ENCODE measurements at regions not wholly inside any gene's neighbourhood (a gene's known extent, or its start where the extent isn't known, plus 50 kb on each side); places are given as distances from the start of the nearest gene placed in this dataset.

- TF ChIP-seq CTCF (IDR thresholded peaks at IDR 0.05) (no peak), POLR2A (IDR thresholded peaks at IDR 0.05) (no peak), POLR2AphosphoS5 (IDR thresholded peaks at IDR 0.05; ENCODE audit: insufficient read depth in 1 of 2, low read depth in 1 of 2) (no peak)
- no peak for DNase-seq (ENCODE audit: extremely low spot score in 2 of 2)
- intact Hi-C loops (cut with DNase I): no loop called here
Measured at GRCh38 chr9:79962836-79963235, 391.1 kb downstream of the TLE4 start.

GRCh38 chr9:79962150-79962549 is 390.4 kb downstream of the TLE4 start:
- no peak overlapping the region for H3K27ac ChIP-seq
- H3K4me1 ChIP-seq: no peaks in the 10 kb centered on the region
- DNase-seq (ENCODE audit: extremely low spot score in 2 of 2): no peak
- H3K27me3 ChIP-seq: no peaks in the 10 kb centered on the region
- no peaks in the 10 kb centered on the region for H3K9me3 ChIP-seq
- TF ChIP-seq CTCF (IDR thresholded peaks at IDR 0.05): no peak
- TF ChIP-seq POLR2A (IDR thresholded peaks at IDR 0.05): no peak
- no peak for TF ChIP-seq POLR2AphosphoS5 (IDR thresholded peaks at IDR 0.05; ENCODE audit: insufficient read depth in 1 of 2, low read depth in 1 of 2)
- no peak overlapping the region for H3K4me3 ChIP-seq
- H3K36me3 ChIP-seq: no peaks in the 10 kb centered on the region
- intact Hi-C loops (cut with DNase I): no loop called here

More at GRCh38 chr9:79962836-79963235, 391.1 kb downstream of the TLE4 start:
- Histone ChIP-seq H3K36me3 (no peaks in the 10 kb centered on the region), H3K4me1 (no peaks in the 10 kb centered on the region), H3K9me3 (no peaks in the 10 kb centered on the region), H3K27ac (no peak overlapping the region), H3K4me3 (no peak overlapping the region), H3K27me3 (no peaks in the 10 kb centered on the region)

- TF ChIP-seq POLR2A (IDR thresholded peaks at IDR 0.05): no peak
- no peak for TF ChIP-seq POLR2AphosphoS5 (IDR thresholded peaks at IDR 0.05; ENCODE audit: insufficient read depth in 1 of 2, low read depth in 1 of 2)
- no peak for TF ChIP-seq CTCF (IDR thresholded peaks at IDR 0.05)
- H3K27me3 ChIP-seq: no peaks in the 10 kb centered on the region
- no peak overlapping the region for H3K27ac ChIP-seq
- H3K4me3 ChIP-seq: no peak overlapping the region
- DNase-seq (ENCODE audit: extremely low spot score in 2 of 2): no peak
- H3K36me3 ChIP-seq: no peaks in the 10 kb centered on the region
- no peaks in the 10 kb centered on the region for H3K4me1 ChIP-seq
- no peaks in the 10 kb centered on the region for H3K9me3 ChIP-seq
- intact Hi-C loops (cut with DNase I): no loop called here
Measured at GRCh38 chr9:79955300-79955699, 383.5 kb downstream of the TLE4 start.

GRCh38 chr9:79953908-79954307 is 382.1 kb downstream of the TLE4 start:
- Histone ChIP-seq H3K4me3 (no peak overlapping the region), H3K9me3 (no peaks in the 10 kb centered on the region), H3K27ac (no peak overlapping the region), H3K36me3 (no peaks in the 10 kb centered on the region), H3K4me1 (no peaks in the 10 kb centered on the region), H3K27me3 (no peaks in the 10 kb centered on the region)
- intact Hi-C loops (cut with DNase I): no loop called here
- no peak for TF ChIP-seq CTCF (IDR thresholded peaks at IDR 0.05)
- no peak for TF ChIP-seq POLR2AphosphoS5 (IDR thresholded peaks at IDR 0.05; ENCODE audit: insufficient read depth in 1 of 2, low read depth in 1 of 2)
- TF ChIP-seq POLR2A (IDR thresholded peaks at IDR 0.05): no peak
- DNase-seq (ENCODE audit: extremely low spot score in 2 of 2): no peak

GRCh38 chr9:79952401-79952800 is 380.6 kb downstream of the TLE4 start:
- no peaks in the 10 kb centered on the region for H3K4me1 ChIP-seq
- H3K27ac ChIP-seq: no peak overlapping the region
- intact Hi-C loops (cut with DNase I): no loop called here
- no peaks in the 10 kb centered on the region for H3K27me3 ChIP-seq
- no peak for DNase-seq (ENCODE audit: extremely low spot score in 2 of 2)
- TF ChIP-seq POLR2AphosphoS5 (IDR thresholded peaks at IDR 0.05; ENCODE audit: insufficient read depth in 1 of 2, low read depth in 1 of 2) (no peak), POLR2A (IDR thresholded peaks at IDR 0.05) (no peak), CTCF (IDR thresholded peaks at IDR 0.05) (no peak)
- H3K36me3 ChIP-seq: no peaks in the 10 kb centered on the region
- H3K4me3 ChIP-seq: no peak overlapping the region
- no peaks in the 10 kb centered on the region for H3K9me3 ChIP-seq

All from vagina (tissue), 2 donors.